ENCODE measurements at regions not wholly inside any gene's neighbourhood (a gene's known extent, or its start where the extent isn't known, plus 50 kb on each side); places are given as distances from the start of the nearest gene placed in this dataset.

DNA sequence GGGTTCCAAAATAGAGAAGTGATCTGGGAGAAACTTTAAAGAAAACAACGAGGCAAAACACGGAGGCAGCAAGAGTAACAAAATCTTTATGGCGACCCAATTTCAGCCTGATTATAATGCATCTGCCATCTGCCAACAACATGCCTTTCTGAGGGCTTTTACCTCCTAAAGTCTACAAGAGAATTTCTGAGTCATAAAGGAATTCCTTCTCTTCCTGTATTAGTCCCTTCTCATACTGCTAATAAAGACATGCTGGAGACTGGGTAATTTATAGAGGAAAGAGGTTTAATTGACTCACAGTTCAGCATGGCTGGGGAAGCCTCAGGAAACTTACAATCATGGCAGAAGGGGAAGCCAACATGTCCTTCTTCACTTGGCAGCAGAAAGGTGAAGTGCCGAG lies 226.6 kb downstream of the HACE1 start:
- Histone ChIP-seq H3K36me3 (replicated peaks in 1 of 2) (no peaks in the 10 kb centered on the region), H3K4me3 (no peak overlapping the region), H3K27ac (no peak overlapping the region), H3K9me3 (replicated peaks in 1 of 3) (no peaks in the 10 kb centered on the region), H3K27me3 (no peaks in the 10 kb centered on the region), H3K4me1 (replicated peaks in 1 of 2) (peaks cover 0 to under 1% of the 10 kb centered on the region in 2 donors)
- intact Hi-C loops (cut with DNase I), result no loop called here
- no peak for TF ChIP-seq POLR2A (IDR thresholded peaks at IDR 0.05)
- TF ChIP-seq, protein P1, sequence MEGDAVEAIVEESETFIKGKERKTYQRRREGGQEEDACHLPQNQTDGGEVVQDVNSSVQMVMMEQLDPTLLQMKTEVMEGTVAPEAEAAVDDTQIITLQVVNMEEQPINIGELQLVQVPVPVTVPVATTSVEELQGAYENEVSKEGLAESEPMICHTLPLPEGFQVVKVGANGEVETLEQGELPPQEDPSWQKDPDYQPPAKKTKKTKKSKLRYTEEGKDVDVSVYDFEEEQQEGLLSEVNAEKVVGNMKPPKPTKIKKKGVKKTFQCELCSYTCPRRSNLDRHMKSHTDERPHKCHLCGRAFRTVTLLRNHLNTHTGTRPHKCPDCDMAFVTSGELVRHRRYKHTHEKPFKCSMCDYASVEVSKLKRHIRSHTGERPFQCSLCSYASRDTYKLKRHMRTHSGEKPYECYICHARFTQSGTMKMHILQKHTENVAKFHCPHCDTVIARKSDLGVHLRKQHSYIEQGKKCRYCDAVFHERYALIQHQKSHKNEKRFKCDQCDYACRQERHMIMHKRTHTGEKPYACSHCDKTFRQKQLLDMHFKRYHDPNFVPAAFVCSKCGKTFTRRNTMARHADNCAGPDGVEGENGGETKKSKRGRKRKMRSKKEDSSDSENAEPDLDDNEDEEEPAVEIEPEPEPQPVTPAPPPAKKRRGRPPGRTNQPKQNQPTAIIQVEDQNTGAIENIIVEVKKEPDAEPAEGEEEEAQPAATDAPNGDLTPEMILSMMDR (IDR thresholded peaks at IDR 0.05), result no peak
- no peak for DNase-seq
- 78 to 83% (median 82%) methylated on average over 4 of the region's 4 CpGs for WGBS, 4 donors

DNA sequence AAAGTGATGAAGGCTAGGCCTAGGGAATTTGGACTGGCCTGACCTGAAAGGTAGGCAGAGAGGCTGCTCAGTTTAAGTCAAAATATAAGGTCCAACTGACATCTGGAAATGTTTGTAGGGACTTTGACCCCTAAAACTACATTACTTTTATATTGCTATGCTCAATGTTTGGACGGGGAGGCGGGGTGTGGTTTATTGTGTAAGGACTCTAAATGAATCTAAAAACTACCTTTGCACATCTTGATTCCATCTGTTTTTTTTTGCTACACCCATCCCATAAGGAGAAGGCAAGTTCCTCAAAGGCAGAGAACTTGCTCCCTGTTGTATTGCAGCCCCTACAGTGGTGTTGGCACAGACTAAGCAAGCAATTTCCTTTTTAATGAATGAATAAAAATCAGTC lies 227.1 kb downstream of the HACE1 start:
- no peaks in the 10 kb centered on the region for H3K27me3 ChIP-seq
- 52 to 100% (median 92%) methylated on average over 2 of the region's 2 CpGs for WGBS, 4 donors
- H3K4me1 ChIP-seq (replicated peaks in 1 of 2), result no peaks in the 10 kb centered on the region
- no peak for TF ChIP-seq POLR2A (IDR thresholded peaks at IDR 0.05)
- TF ChIP-seq, protein P1 (IDR thresholded peaks at IDR 0.05), result no peak
- H3K27ac ChIP-seq, result no peak overlapping the region
- no peaks in the 10 kb centered on the region for H3K9me3 ChIP-seq (replicated peaks in 1 of 3)
- intact Hi-C loops (cut with DNase I), result no loop called here
- no peak for DNase-seq
- no peak overlapping the region for H3K4me3 ChIP-seq
- no peaks in the 10 kb centered on the region for H3K36me3 ChIP-seq (replicated peaks in 1 of 2)

DNA sequence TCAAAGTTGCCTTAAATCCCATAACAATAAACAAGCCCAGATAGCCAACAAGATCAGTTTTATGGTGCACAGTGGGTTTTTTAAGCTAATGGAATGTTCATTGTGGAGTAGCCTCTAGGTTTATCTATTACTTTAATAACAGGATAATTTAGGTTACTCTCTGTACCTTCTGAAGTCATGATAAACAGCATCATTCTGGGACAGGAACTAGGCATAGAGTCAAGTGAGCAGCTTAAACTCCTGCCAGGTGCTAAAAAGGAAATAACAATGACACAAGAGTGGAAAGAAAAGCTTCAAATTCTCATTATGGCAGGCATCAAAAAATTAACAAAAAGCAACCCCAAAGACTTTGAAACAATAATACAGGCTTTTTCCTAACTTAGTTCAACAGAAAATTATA lies 228.8 kb downstream of the HACE1 start:
- H3K4me1 ChIP-seq (replicated peaks in 1 of 2), result no peaks in the 10 kb centered on the region
- H3K27ac ChIP-seq, result no peak overlapping the region
- intact Hi-C loops (cut with DNase I), result no loop called here
- no peaks in the 10 kb centered on the region for H3K36me3 ChIP-seq (replicated peaks in 1 of 2)
- no peak overlapping the region for H3K4me3 ChIP-seq
- TF ChIP-seq, protein P1 (IDR thresholded peaks at IDR 0.05), result no peak
- DNase-seq, result no peak
- H3K9me3 ChIP-seq (replicated peaks in 1 of 3), result no peaks in the 10 kb centered on the region
- no peaks in the 10 kb centered on the region for H3K27me3 ChIP-seq

DNA sequence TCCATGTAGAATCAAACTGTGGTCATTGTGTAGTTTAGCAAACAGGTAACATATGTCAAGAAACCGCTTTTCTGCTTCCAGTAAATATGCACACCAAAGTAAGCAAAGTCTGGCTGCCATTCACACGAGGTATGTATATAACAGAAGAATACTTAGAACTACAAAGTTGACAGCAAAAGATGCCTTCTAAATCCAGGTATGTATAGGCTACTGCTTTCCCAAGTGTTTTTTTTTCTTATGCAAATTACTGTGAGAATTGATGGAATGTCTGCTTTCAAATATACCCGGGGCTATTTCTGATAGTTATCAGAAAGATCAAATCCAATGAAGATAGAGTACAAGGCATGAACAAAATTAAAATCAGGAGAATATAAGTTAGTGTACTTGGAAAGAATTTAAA lies 229.2 kb downstream of the HACE1 start:
- H3K4me1 ChIP-seq (replicated peaks in 1 of 2), result no peaks in the 10 kb centered on the region
- intact Hi-C loops (cut with DNase I), result no loop called here
- H3K4me3 ChIP-seq, result no peak overlapping the region
- H3K27me3 ChIP-seq, result no peaks in the 10 kb centered on the region
- 54 to 57% (median 56%) methylated on average over 3 of the region's 3 CpGs for WGBS, 4 donors
- no peak for DNase-seq
- no peak for TF ChIP-seq POLR2A (IDR thresholded peaks at IDR 0.05)
- TF ChIP-seq, protein P1 (IDR thresholded peaks at IDR 0.05), result no peak
- H3K9me3 ChIP-seq (replicated peaks in 1 of 3), result no peaks in the 10 kb centered on the region
- H3K36me3 ChIP-seq (replicated peaks in 1 of 2), result no peaks in the 10 kb centered on the region
- H3K27ac ChIP-seq, result no peak overlapping the region
